Hepatocyte (in vitro differentiated cells): ENCODE measurements at regions not wholly inside any gene's neighbourhood (a gene's known extent, or its start where the extent isn't known, plus 50 kb on each side); places are given as distances from the start of the nearest gene placed in this dataset.

Source experiments
- CTCF ChIP-seq: fragments of 200-600 bp; sonication (generic); IDR thresholded peaks from 2 replicates; pipeline ENCODE4 v1.5.1; 2016; ENCODE audit warnings: antibody characterized with exemption, mild to moderate bottlenecking; ENCODE audit not compliant: poor library complexity
- EZH2 ChIP-seq: fragments of 200-600 bp; sonication (generic); IDR thresholded peaks from 2 replicates; pipeline ENCODE4 v1.6.1; 2016; ENCODE audit warnings: antibody characterized with exemption, mild to moderate bottlenecking, borderline replicate concordance
- EZH2phosphoT487 ChIP-seq: fragments of 200-600 bp; sonication (generic); IDR thresholded peaks from one replicate; pipeline ENCODE4 v1.6.1; 2018; ENCODE audit warnings: antibody characterized with exemption, mild to moderate bottlenecking, low read depth, moderate library complexity; ENCODE audit not compliant: unreplicated experiment, severe bottlenecking

GRCh38 chr3:34942256-34942655, 697.1 kb upstream of the ARPP21 start:
- TF ChIP-seq CTCF (no peak), EZH2 (no peak), EZH2phosphoT487 (no peak)
